ENCODE measurements at regions not wholly inside any gene's neighbourhood (a gene's known extent, or its start where the extent isn't known, plus 50 kb on each side); places are given as distances from the start of the nearest gene placed in this dataset.

GRCh38 chr11:13208921-13209320, 68.7 kb upstream of the BMAL1 start:
- no peak for TF ChIP-seq CTCF (IDR thresholded peaks at IDR 0.05; ENCODE audit: insufficient read depth, low read length, poor library complexity, severe bottlenecking)
- DNase-seq (ENCODE audit: extremely low read depth, insufficient read length): no peak
- Histone ChIP-seq H3K36me3 (ENCODE audit: control insufficient read depth, insufficient read depth, low read length) (no peaks in the 10 kb centered on the region), H3K4me3 (replicated peaks; ENCODE audit: low read depth, low read length) (no peak overlapping the region), H3K27me3 (replicated peaks; ENCODE audit: control insufficient read depth, insufficient read depth, low read length) (no peaks in the 10 kb centered on the region; the same call in 1 of the 2 replicates)

- Histone ChIP-seq H3K36me3 (ENCODE audit: control insufficient read depth, insufficient read depth, low read length) (no peaks in the 10 kb centered on the region), H3K27me3 (replicated peaks; ENCODE audit: control insufficient read depth, insufficient read depth, low read length) (no peaks in the 10 kb centered on the region; the same call in 1 of the 2 replicates), H3K4me3 (replicated peaks; ENCODE audit: low read depth, low read length) (no peak overlapping the region)
- TF ChIP-seq CTCF (IDR thresholded peaks at IDR 0.05; ENCODE audit: insufficient read depth, low read length, poor library complexity, severe bottlenecking): no peak
- DNase-seq (ENCODE audit: extremely low read depth, insufficient read length): no peak
These were observed 68.2 kb upstream of the BMAL1 start for GRCh38 chr11:13209379-13209778.

- no peak for DNase-seq (ENCODE audit: extremely low read depth, insufficient read length)
- TF ChIP-seq CTCF (IDR thresholded peaks at IDR 0.05; ENCODE audit: insufficient read depth, low read length, poor library complexity, severe bottlenecking): peak; percentile 49
- no peaks in the 10 kb centered on the region; the same call in 1 of the 2 replicates for H3K27me3 ChIP-seq (replicated peaks; ENCODE audit: control insufficient read depth, insufficient read depth, low read length)
- no peaks in the 10 kb centered on the region for H3K36me3 ChIP-seq (ENCODE audit: control insufficient read depth, insufficient read depth, low read length)
- no peak overlapping the region for H3K4me3 ChIP-seq (replicated peaks; ENCODE audit: low read depth, low read length)
These were observed 67.2 kb upstream of the BMAL1 start for GRCh38 chr11:13210424-13210823.

GRCh38 chr11:13214276-13214675, 63.3 kb upstream of the BMAL1 start:
- no peak for TF ChIP-seq CTCF (IDR thresholded peaks at IDR 0.05; ENCODE audit: insufficient read depth, low read length, poor library complexity, severe bottlenecking)
- Histone ChIP-seq H3K27me3 (replicated peaks; ENCODE audit: control insufficient read depth, insufficient read depth, low read length) (no peaks in the 10 kb centered on the region; the same call in 1 of the 2 replicates), H3K4me3 (replicated peaks; ENCODE audit: low read depth, low read length) (no peak overlapping the region), H3K36me3 (ENCODE audit: control insufficient read depth, insufficient read depth, low read length) (no peaks in the 10 kb centered on the region)
- DNase-seq (ENCODE audit: extremely low read depth, insufficient read length): no peak

GRCh38 chr11:13215149-13215548, 62.4 kb upstream of the BMAL1 start:
- Histone ChIP-seq H3K4me3 (replicated peaks; ENCODE audit: low read depth, low read length) (no peak overlapping the region), H3K27me3 (replicated peaks; ENCODE audit: control insufficient read depth, insufficient read depth, low read length) (no peaks in the 10 kb centered on the region; the same call in 1 of the 2 replicates), H3K36me3 (ENCODE audit: control insufficient read depth, insufficient read depth, low read length) (no peaks in the 10 kb centered on the region)
- no peak for TF ChIP-seq CTCF (IDR thresholded peaks at IDR 0.05; ENCODE audit: insufficient read depth, low read length, poor library complexity, severe bottlenecking)
- DNase-seq (ENCODE audit: extremely low read depth, insufficient read length): no peak
